CD14-positive monocyte (primary cell): ENCODE measurements at regions not wholly inside any gene's neighbourhood (a gene's known extent, or its start where the extent isn't known, plus 50 kb on each side); places are given as distances from the start of the nearest gene placed in this dataset.

Experiments used
- DNase-seq, 3 donors: peaks; one replicate each; pipeline ENCODE4 v3.0.0-alpha.2; 2011 to 2022
- H2AFZ ChIP-seq: 2 replicates; pipeline ENCODE4 v1.6.0; 2012; ENCODE audit warnings: mild to moderate bottlenecking, low read depth, low read length, inconsistent platforms; ENCODE audit not compliant: insufficient read depth, poor library complexity, severe bottlenecking
- H3K27ac ChIP-seq, 2 donors: 1 replicate in 1 of 2; 2 replicates in 1 of 2; pipeline ENCODE4 v1.5.1; 2012 to 2013; ENCODE audit warnings: low read length in 2 of 2, control low read depth in 1 of 2, inconsistent platforms in 1 of 2, low read depth in 1 of 2, mild to moderate bottlenecking in 1 of 2
- H3K27me3 ChIP-seq, 2 donors: one replicate each; pipeline versions ENCODE4 v1.6.0 to v1.6.1; 2011 to 2013; ENCODE audit warnings: low read length in 2 of 2; ENCODE audit not compliant: control insufficient read depth in 2 of 2, insufficient read depth in 2 of 2
- H3K36me3 ChIP-seq, 2 donors: replicated peaks in 1 of 2; 1 replicate in 1 of 2; 2 replicates in 1 of 2; pipeline versions ENCODE4 v1.5.1 to v1.6.1; 2012 to 2013; ENCODE audit warnings: low read length in 2 of 2, control low read depth in 1 of 2, inconsistent platforms in 1 of 2, mild to moderate bottlenecking in 1 of 2; ENCODE audit not compliant: insufficient read depth in 2 of 2, control insufficient read depth in 1 of 2
- H3K4me1 ChIP-seq, 2 donors: 1 replicate in 1 of 2; 2 replicates in 1 of 2; pipeline versions ENCODE4 v1.5.1 to v1.6.1; 2012 to 2013; ENCODE audit warnings: low read length in 2 of 2, control low read depth in 1 of 2, inconsistent platforms in 1 of 2, mild to moderate bottlenecking in 1 of 2, moderate library complexity in 1 of 2; ENCODE audit not compliant: insufficient read depth in 2 of 2, control insufficient read depth in 1 of 2
- H3K4me2 ChIP-seq: replicated peaks from 2 replicates; pipeline ENCODE3; 2012; ENCODE audit warnings: low read length, moderate library complexity, mild to moderate bottlenecking; ENCODE audit not compliant: poor library complexity, severe bottlenecking; ENCODE audit errors: extremely low read depth
- H3K4me3 ChIP-seq, 3 experiments: fragments of 200-600 bp in 1 of 3; sonication (generic) in 1 of 3; replicated peaks in 1 of 3; 1 replicate in 2 of 3; 2 replicates in 1 of 3; pipeline ENCODE4 v1.5.1; 2011 to 2013; ENCODE audit warnings: low read length in 3 of 3, mild to moderate bottlenecking in 3 of 3, control low read depth in 2 of 3, low read depth in 2 of 3, inconsistent platforms in 1 of 3, moderate library complexity in 1 of 3
- H3K79me2 ChIP-seq: 2 replicates; pipeline ENCODE4 v1.6.0; 2012; ENCODE audit warnings: mild to moderate bottlenecking, control low read depth, inconsistent platforms, low read length, moderate library complexity; ENCODE audit not compliant: insufficient read depth
- H3K9ac ChIP-seq: 2 replicates; pipeline ENCODE4 v1.6.0; 2017; ENCODE audit warnings: low read length, mild to moderate bottlenecking; ENCODE audit not compliant: insufficient read depth, poor library complexity, severe bottlenecking
- H3K9me3 ChIP-seq, 2 donors: replicated peaks in 1 of 2; 1 replicate in 1 of 2; 2 replicates in 1 of 2; pipeline versions ENCODE4 v1.5.1 to v1.6.1; 2012 to 2013; ENCODE audit warnings: low read length in 2 of 2, control low read depth in 1 of 2; ENCODE audit not compliant: control insufficient read depth in 1 of 2, insufficient read depth in 1 of 2
- H4K20me1 ChIP-seq: 2 replicates; pipeline ENCODE4 v1.6.0; 2012; ENCODE audit warnings: mild to moderate bottlenecking, low read length, control low read depth, moderate library complexity; ENCODE audit not compliant: insufficient read depth
- H3K27ac Mint-ChIP-seq, 7 donors: one replicate each; pipeline ENCODE4 v1.8.0; 2020; ENCODE audit warnings: mild to moderate bottlenecking in 7 of 7, mixed read lengths in 7 of 7, moderate library complexity in 6 of 7, inconsistent platforms in 2 of 7
- H3K27me3 Mint-ChIP-seq, 3 donors: one replicate each; pipeline ENCODE4 v1.8.0; 2021 to 2022; ENCODE audit warnings: low read depth in 3 of 3, mild to moderate bottlenecking in 3 of 3, mixed read lengths in 3 of 3, moderate library complexity in 3 of 3, inconsistent platforms in 1 of 3
- H3K36me3 Mint-ChIP-seq, 2 donors: one replicate each; pipeline ENCODE4 v1.8.0; 2020; ENCODE audit warnings: mixed read lengths in 2 of 2, inconsistent platforms in 1 of 2, mild to moderate bottlenecking in 1 of 2
- H3K4me1 Mint-ChIP-seq: one replicate; pipeline ENCODE4 v1.8.0; 2020; ENCODE audit warnings: mild to moderate bottlenecking, mixed read lengths
- H3K4me3 Mint-ChIP-seq, 2 donors: one replicate each; pipeline ENCODE4 v1.8.0; 2020; ENCODE audit warnings: mild to moderate bottlenecking in 2 of 2, mixed read lengths in 2 of 2, moderate library complexity in 1 of 2
- H3K9me3 Mint-ChIP-seq, 7 donors: one replicate each; pipeline ENCODE4 v1.8.0; 2020 to 2022; ENCODE audit warnings: mixed read lengths in 7 of 7, mild to moderate bottlenecking in 6 of 7, moderate library complexity in 6 of 7, inconsistent platforms in 2 of 7
- CTCF ChIP-seq: fragments of 200-600 bp; IDR thresholded peaks from one replicate; pipeline ENCODE4 v1.8.0; 2022; ENCODE audit warnings: antibody characterized with exemption, mild to moderate bottlenecking
- WGBS: methylation state at CpG from one replicate; pipeline ENCODE4 v1.1.5; 2013; ENCODE audit warnings: missing lambda C conversion rate; ENCODE audit not compliant: insufficient coverage; 5-methylcytosine and 5-hydroxymethylcytosine counted together
- intact Hi-C, 2 donors: fragments of 100-400 bp; cut with micrococcal nuclease; formaldehyde crosslinking; loops; one replicate each; pipeline versions ENCODE4 v1.15.0 to v1.15.1; 2023

- Histone ChIP-seq H3K27ac (no peak overlapping the region), H3K79me2 (no peaks in the 10 kb centered on the region), H2AFZ (no peak overlapping the region), H3K4me1 (no peaks in the 10 kb centered on the region), H3K4me2 (no peak overlapping the region), H4K20me1 (no peaks in the 10 kb centered on the region), H3K9me3 (no peaks in the 10 kb centered on the region), H3K4me3 (no peak overlapping the region), H3K36me3 (no peaks in the 10 kb centered on the region), H3K9ac (no peak overlapping the region), H3K27me3 (no peaks in the 10 kb centered on the region)
- no peak for DNase-seq
- no peak overlapping the region for H3K27ac Mint-ChIP-seq
- H3K4me3 Mint-ChIP-seq = no peak overlapping the region
- intact Hi-C loops = no loop called here
- no CpG with 5 or more reads among the region's 1 CpG for WGBS
- H3K36me3 Mint-ChIP-seq = no peaks in the 10 kb centered on the region
- H3K27me3 Mint-ChIP-seq = no peaks in the 10 kb centered on the region
- H3K4me1 Mint-ChIP-seq = no peaks in the 10 kb centered on the region
- no peak for TF ChIP-seq CTCF
- peaks cover 0 to 14% (median 6%) of the 10 kb centered on the region in 7 donors for H3K9me3 Mint-ChIP-seq
Measured at GRCh38 chr6:23969344-23969743, 156.7 kb upstream of the NRSN1 start.

- Mint-ChIP-seq H3K4me1 (no peaks in the 10 kb centered on the region), H3K27ac (no peak overlapping the region), H3K27me3 (peaks cover 0 to 2% (median 0%) of the 10 kb centered on the region in 3 donors), H3K9me3 (peaks cover 0 to 8% (median 3%) of the 10 kb centered on the region in 7 donors), H3K36me3 (no peaks in the 10 kb centered on the region), H3K4me3 (no peak overlapping the region)
- no peaks in the 10 kb centered on the region for H3K27me3 ChIP-seq
- H3K4me1 ChIP-seq = no peaks in the 10 kb centered on the region
- no peak overlapping the region for H3K4me3 ChIP-seq
- WGBS = no CpG with 5 or more reads among the region's 1 CpG
- DNase-seq = no peak
- H2AFZ ChIP-seq = no peak overlapping the region
- no peaks in the 10 kb centered on the region for H4K20me1 ChIP-seq
- H3K9ac ChIP-seq = no peak overlapping the region
- TF ChIP-seq CTCF = no peak
- no peaks in the 10 kb centered on the region for H3K36me3 ChIP-seq
- no peak overlapping the region for H3K4me2 ChIP-seq
- H3K9me3 ChIP-seq = peaks cover 0 to 2% of the 10 kb centered on the region in 2 donors
- intact Hi-C loops = no loop called here
- no peaks in the 10 kb centered on the region for H3K79me2 ChIP-seq
- no peak overlapping the region for H3K27ac ChIP-seq
Measured at GRCh38 chr6:23977706-23978105, 148.3 kb upstream of the NRSN1 start.
